Esophagus mucosa (tissue), 1 donor: ENCODE measurements at regions not wholly inside any gene's neighbourhood (a gene's known extent, or its start where the extent isn't known, plus 50 kb on each side); places are given as distances from the start of the nearest gene placed in this dataset.

ENCODE experiments used
- ATAC-seq: fragments of 200-7000 bp; cut with Tn5 transposase; one replicate; pipeline ENCODE4 v1.9.1; 2020
- donor health status: DM: yes; HTN: yes; CAD: no.

DNA sequence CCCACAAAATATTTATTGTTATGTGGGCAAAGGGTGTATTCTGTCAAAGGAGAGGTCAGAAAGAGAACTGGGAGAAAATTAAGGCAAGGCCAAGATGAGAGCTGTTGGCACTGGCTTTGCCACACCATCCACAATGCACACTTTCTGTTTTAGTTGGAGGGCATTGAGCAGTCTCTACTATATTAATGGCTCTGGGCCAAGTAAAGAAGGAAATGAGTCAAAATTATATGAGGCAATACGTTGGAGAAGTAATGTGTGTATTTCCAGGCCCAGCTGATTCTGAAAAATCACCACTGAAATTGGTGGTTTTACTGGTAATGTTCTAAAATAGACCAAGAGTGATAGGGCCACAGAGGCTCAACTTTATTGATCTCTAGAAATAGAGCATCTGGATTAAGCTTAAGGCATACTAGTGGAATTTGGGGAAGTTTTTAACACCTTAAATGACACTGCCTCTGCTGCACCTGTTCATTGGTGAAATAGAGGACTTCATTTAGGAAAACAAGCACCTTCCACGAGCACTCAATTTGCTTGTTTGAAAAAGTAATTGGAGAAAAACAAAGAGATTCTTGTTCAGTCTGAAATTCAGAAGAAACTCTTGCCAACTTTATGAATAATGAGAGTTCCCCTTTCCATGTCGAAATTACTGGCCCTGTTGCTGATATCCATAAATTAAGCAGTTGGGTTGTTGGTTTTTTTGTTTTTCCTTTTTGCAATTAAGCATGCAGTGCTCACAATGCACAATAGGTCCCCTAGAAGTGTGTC is 424.9 kb downstream of the ADGRL2 start:
- ATAC-seq = peak; percentile 81

DNA sequence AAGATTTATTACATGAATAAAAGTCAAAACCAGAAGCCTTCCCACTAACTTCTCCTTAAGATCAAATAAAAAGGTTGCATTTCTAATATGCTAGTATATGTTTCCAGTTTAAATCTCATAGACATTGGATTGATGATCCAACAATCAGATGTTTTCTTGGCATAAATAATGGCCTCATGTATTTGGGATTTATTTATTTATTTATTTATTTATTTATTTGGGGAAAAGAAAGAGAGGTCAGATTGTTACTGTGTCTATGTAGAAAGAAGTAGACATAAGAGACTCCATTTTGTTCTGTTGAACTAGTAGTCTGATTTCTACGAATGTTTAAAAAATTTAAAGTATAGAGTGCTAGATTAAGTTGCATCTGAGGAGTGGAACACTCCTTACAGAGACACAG is 422.4 kb downstream of the ADGRL2 start:
- no peak for ATAC-seq

GRCh38 chr1:82221721-82222120 is 421.0 kb downstream of the ADGRL2 start:
- no peak for ATAC-seq

GRCh38 chr1:82220754-82221153 is 420.0 kb downstream of the ADGRL2 start:
- no peak for ATAC-seq

DNA sequence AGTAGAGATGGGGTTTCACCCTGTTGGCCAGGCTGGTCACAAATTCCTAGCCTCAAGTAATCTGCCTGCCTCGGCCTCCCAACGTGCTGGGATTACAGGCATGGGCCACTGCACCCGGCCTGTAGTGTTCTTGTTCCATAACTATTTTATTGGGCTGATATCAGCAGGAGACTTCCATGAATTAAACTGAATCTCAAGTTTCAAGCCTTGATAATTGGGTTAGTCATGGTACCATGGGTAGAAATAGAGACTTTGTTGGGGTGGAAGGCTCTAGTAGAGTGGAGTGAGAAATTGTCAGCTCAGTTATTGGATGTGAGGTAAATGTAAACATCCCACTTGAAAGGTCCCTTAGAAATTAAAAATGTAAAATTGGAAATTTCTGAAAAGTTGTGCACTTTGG is 419.1 kb downstream of the ADGRL2 start:
- ATAC-seq = no peak

GRCh38 chr1:82218846-82219245 is 418.1 kb downstream of the ADGRL2 start:
- no peak for ATAC-seq

DNA sequence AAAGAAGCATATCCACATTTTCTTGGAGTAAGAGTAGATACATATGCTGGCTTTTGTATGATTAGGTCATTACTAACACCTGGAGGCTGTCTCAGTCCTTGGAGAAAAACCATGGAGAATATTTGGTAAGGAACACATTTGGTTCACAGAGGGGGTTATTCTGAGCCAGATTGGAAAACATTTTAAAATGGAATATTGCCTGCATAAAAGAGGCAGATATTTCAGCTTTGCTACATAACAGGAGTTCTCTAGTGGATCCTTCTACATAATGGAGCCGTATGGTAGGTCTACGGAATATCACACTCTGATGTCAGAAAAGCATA is 415.1 kb downstream of the ADGRL2 start:
- no peak for ATAC-seq

GRCh38 chr1:82215056-82215852 is 414.5 kb downstream of the ADGRL2 start:
- no peak for ATAC-seq

DNA sequence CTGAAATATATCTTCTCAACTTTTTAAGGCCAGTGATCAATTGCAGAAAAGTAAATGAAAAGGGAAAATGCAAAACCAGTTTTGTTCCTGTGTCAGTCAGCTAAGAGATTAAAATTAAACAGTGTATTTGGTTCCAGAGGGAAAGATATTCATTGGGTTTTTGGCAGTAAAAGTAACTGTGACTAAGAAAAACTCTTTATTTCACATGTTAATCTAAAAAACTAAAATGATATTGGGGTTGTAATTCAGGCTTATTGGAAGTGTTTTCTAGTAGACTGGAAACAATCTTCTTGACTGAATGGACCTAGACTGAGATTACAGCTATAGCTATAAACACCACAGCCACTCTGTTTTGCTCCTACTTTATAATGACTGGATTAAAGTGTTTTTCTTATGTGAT is 413.9 kb downstream of the ADGRL2 start:
- no peak for ATAC-seq

GRCh38 chr1:82197606-82198005 is 396.9 kb downstream of the ADGRL2 start:
- ATAC-seq = no peak

GRCh38 chr1:82195245-82195644 is 394.5 kb downstream of the ADGRL2 start:
- ATAC-seq = no peak

DNA sequence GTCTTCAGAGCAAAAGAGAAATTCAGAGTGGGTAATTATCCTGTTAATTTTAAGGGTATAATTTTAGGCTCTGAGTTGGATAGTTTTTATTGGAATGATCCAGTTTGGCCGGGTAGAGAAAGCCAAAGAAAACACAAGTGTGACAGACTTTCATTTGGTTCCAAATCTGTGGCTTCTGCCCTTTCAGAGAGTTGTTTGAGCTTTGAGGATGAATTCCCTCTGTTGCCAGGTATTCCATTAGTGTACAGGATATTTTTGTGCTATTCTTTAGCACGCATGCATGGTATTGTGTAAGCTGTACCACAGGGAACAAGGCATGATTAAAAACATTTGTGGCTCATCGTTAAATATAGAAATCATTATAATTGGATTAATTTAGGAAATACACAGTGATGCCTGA is 384.4 kb downstream of the ADGRL2 start:
- ATAC-seq = no peak

GRCh38 chr1:82181846-82182245 is 381.1 kb downstream of the ADGRL2 start:
- no peak for ATAC-seq

GRCh38 chr1:82179131-82179530 is 378.4 kb downstream of the ADGRL2 start:
- ATAC-seq = no peak

GRCh38 chr1:82177192-82177591 is 376.5 kb downstream of the ADGRL2 start:
- ATAC-seq = no peak

GRCh38 chr1:82171955-82172354 is 371.2 kb downstream of the ADGRL2 start:
- no peak for ATAC-seq

- ATAC-seq = no peak
Measured at GRCh38 chr1:82168482-82168881, 367.7 kb downstream of the ADGRL2 start.

DNA sequence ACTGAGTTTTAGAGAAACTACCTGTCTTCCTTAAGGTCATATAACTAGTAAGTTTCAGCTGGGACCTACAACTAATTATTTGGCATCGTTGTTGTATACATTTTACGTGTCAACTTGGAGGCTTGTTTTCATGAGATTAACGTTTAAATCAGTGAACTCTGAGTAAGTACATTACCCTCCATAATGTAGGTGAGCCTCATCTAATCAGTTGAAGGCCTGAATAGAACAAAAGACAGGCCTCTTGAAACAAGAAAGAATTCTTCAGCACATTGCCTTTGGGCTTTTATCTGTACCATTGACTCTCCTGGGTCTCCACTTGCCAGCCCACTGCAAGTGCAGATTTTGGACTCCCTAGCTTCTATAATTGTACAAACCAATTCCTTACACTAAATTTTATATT is 364.6 kb downstream of the ADGRL2 start:
- ATAC-seq = no peak

- no peak for ATAC-seq
Measured at GRCh38 chr1:82162486-82163420, 362.0 kb downstream of the ADGRL2 start.

DNA sequence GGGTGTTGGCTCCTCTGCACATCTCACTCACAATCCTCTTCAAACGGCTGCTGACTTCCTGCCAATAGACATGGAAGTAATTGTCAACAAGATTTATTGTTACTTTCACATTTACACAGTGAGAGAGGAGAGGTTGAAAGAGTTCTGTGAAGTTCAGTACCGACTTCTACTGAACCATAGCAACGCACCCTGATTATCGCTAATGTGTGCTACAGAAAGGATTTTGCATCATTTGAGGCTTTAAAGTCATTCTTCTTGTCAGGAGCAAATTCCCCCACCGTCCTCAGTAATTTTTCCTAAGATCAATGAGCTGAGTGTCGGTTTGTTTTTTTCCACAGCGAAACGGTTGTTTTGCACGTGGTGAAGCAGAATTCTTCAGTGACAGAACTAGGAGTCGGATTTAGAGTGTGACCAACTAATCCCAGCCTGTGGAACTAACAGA is 361.0 kb downstream of the ADGRL2 start:
- ATAC-seq = peak; percentile 71

GRCh38 chr1:82160903-82161302 is 360.2 kb downstream of the ADGRL2 start:
- no peak for ATAC-seq

- ATAC-seq = peak; percentile 90
Measured at GRCh38 chr1:82160036-82160435, 359.3 kb downstream of the ADGRL2 start.

DNA sequence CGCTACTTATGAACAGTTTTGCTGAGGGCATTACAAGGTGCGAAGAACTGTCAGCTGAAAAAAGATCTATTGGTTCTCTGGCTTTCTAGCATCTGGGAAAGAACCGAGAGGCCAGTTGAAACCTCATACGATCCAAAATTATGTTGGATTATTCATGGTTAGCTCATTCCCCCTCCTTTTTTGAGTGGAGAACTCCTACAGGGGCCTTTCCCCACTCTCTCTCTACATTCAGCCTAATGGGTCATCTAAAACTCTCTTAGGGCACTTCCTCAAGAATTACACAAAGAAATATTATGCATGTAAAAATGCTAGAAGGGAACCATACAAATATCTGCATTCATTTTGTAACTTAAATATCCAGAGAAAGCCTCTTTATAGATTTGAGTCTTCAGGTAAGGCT is 358.2 kb downstream of the ADGRL2 start:
- no peak for ATAC-seq
